GM18498 (cell line): ENCODE measurements at regions not wholly inside any gene's neighbourhood (a gene's known extent, or its start where the extent isn't known, plus 50 kb on each side); places are given as distances from the start of the nearest gene placed in this dataset.

Source experiments
- ATAC-seq: cut with Tn5 transposase; IDR thresholded peaks from one replicate; pipeline ENCODE4 v1.9.1; 2021; ENCODE audit warnings: mild to moderate bottlenecking, moderate library complexity; ENCODE audit not compliant: unreplicated experiment

DNA sequence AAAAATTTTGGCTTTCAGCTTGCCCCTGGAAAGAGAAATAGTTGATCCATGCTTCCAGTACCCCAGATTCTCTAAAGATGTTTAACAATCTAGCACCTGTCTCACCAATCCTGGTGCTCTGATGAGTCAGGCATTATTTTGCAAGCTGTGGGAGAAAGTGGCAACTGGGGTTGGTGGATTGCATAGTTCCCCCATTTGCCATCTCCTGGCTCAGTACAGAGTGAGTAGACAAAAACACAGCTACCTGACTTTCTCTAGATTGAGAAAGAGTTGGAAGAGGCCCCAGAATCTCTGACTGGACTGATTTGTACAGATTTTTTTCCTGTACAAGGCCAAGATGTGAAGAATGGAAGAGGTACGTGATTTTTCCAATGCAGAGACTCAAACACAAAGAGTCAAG lies 75.1 kb upstream of the NEGR1 start:
- no peak for ATAC-seq

DNA sequence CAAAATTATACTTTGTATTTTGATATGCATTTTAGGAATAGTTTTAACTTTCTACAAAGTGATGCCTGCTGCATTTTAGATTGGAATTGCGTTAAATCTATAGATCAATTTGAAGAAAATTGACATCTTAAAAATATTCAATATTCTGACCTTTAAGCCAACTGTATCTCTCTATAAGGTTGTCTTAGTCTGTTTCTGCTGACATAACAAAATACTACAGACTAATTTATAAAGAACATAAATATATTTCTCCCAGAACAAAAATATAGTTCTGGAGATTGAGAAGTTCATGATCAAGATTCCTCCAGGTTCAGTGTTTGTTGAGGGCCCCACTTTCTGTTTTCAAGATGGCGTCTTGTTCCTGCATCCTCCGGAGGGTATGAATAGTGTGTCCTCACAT lies 73.6 kb upstream of the NEGR1 start:
- no peak for ATAC-seq

DNA sequence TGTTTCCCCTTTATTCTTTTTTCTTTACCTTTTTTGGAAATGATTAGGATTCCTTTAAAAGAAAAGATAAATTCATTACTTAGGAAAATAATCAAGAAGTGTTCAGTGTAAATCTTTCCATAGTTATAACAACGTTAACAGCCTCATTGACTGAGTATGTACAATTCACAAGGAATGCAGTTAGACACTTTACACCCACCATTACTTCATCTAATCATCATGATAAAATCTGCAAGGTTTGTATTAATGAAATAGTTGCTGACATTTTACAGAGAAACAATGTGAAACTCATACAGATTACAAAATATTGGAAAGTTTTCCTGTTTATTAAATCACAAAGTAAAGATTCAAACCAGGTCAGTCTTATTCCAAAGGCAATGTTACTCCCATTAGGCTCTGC lies 59.3 kb upstream of the NEGR1 start:
- no peak for ATAC-seq

DNA sequence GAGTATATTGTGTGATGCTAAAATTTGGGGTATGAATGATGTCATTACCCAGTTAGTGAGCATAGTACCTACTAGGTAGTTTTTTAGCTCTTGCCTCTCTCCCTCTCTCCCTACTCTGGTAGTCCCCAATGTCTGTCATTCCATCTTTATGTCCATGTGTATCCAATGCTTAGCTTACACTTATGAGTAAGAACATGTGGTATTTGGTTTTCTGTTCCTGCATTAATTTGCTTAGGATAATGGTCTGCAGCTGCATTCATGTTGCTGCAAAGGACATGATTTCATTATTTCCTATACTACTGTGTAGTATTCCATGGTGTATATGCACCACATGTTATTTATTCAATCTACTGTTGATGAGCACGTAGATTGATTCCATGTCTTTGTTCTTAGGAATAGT lies 54.4 kb upstream of the NEGR1 start:
- ATAC-seq: no peak
